ENCODE measurements at regions not wholly inside any gene's neighbourhood (a gene's known extent, or its start where the extent isn't known, plus 50 kb on each side); places are given as distances from the start of the nearest gene placed in this dataset.

- no peak for ATAC-seq
- FAIRE-seq, result no peak
- CTCF ChIA-PET (ENCODE audit: low intra/inter-chr PET ratio, low total read pairs), result no interaction called here
- intact Hi-C loops (cut with micrococcal nuclease; ENCODE audit: unreplicated experiment) (no loop called here), in situ Hi-C loops (cut with HindIII; ENCODE audit: extremely low pct_ligation_motif_present, low pct_unique_long_range_greater_than_20kb) (no loop called here)
- no peak for DNase-seq (ENCODE audit: low spot score)
- Histone ChIP-seq H2AFZ (ENCODE audit: low read length) (no peak overlapping the region), H4K20me1 (ENCODE audit: insufficient read depth, low read length) (no peaks in the 10 kb centered on the region), H3K79me2 (ENCODE audit: insufficient read depth, low read length) (no peaks in the 10 kb centered on the region), H3K4me3 (replicated peaks in 1 of 3; ENCODE audit: insufficient read depth in 1 of 3, low read depth in 2 of 3, low read length in 3 of 3) (no peak overlapping the region), H3K9ac (ENCODE audit: insufficient read depth, low read depth, low read length) (no peak overlapping the region), H3K4me2 (ENCODE audit: low read depth, low read length) (no peak overlapping the region), H3K36me3 (replicated peaks in 1 of 2; ENCODE audit: control insufficient read depth in 1 of 2, insufficient read depth in 2 of 2, low read length in 2 of 2) (no peaks in the 10 kb centered on the region), H3K9me3 (ENCODE audit: low read length) (no peaks in the 10 kb centered on the region), H3K27ac (ENCODE audit: extremely low read length, insufficient read depth, low read length) (no peak overlapping the region), H3K4me1 (ENCODE audit: insufficient read depth, low read length) (no peaks in the 10 kb centered on the region), H3K27me3 (ENCODE audit: control insufficient read depth in 1 of 2, insufficient read depth in 2 of 2, low read length in 2 of 2) (no peaks in the 10 kb centered on the region)
- POLR2A ChIA-PET, result no interaction called here
- 80% methylated on average over 3 of the region's 3 CpGs for WGBS (ENCODE audit: low lambda C conversion rate)
- BruUV-seq (replicated peaks), result no TSS peak
- no peak for TF ChIP-seq SMARCC2 (IDR thresholded peaks at IDR 0.05)
- TF ChIP-seq CHCHD3 (CRISPR knock-in tag; IDR thresholded peaks at IDR 0.05), result no peak
- TF ChIP-seq PAF1 (CRISPR knock-in tag; IDR thresholded peaks at IDR 0.05), result no peak
- no peak for TF ChIP-seq NFATC3 (CRISPR knock-in tag; IDR thresholded peaks at IDR 0.05)
- TF ChIP-seq CEBPB (IDR thresholded peaks at IDR 0.05; ENCODE audit: borderline replicate concordance, low read depth, low read length), result no peak
- no peak for TF ChIP-seq PREB (CRISPR knock-in tag; IDR thresholded peaks at IDR 0.05)
- no peak for TF ChIP-seq MAF1 (CRISPR knock-in tag; IDR thresholded peaks at IDR 0.05; ENCODE audit: borderline replicate concordance)
- TF ChIP-seq ZBTB1 (CRISPR knock-in tag; IDR thresholded peaks at IDR 0.05; ENCODE audit: borderline replicate concordance), result no peak
- TF ChIP-seq, protein P1, sequence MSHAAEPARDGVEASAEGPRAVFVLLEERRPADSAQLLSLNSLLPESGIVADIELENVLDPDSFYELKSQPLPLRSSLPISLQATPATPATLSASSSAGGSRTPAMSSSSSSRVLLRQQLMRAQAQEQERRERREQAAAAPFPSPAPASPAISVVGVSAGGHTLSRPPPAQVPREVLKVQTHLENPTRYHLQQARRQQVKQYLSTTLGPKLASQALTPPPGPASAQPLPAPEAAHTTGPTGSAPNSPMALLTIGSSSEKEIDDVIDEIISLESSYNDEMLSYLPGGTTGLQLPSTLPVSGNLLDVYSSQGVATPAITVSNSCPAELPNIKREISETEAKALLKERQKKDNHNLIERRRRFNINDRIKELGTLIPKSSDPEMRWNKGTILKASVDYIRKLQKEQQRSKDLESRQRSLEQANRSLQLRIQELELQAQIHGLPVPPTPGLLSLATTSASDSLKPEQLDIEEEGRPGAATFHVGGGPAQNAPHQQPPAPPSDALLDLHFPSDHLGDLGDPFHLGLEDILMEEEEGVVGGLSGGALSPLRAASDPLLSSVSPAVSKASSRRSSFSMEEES (CRISPR knock-in tag; IDR thresholded peaks at IDR 0.05), result no peak
- no peak for TF ChIP-seq GTF2F1 (IDR thresholded peaks at IDR 0.05; ENCODE audit: low read length)
- no peak for TF ChIP-seq ZNF180 (CRISPR knock-in tag; IDR thresholded peaks at IDR 0.05; ENCODE audit: borderline replicate concordance, low read depth)
- no peak for TF ChIP-seq PHF5A (CRISPR knock-in tag; IDR thresholded peaks at IDR 0.05; ENCODE audit: low read depth, unreplicated experiment)
- TF ChIP-seq KDM4B (CRISPR knock-in tag; IDR thresholded peaks at IDR 0.05), result no peak
- no peak for TF ChIP-seq ZNF557 (CRISPR knock-in tag; IDR thresholded peaks at IDR 0.05)
- TF ChIP-seq TSC22D2 (CRISPR knock-in tag; IDR thresholded peaks at IDR 0.05; ENCODE audit: borderline replicate concordance), result no peak
These were observed 217.5 kb downstream of the RAB28 start for GRCh38 chr4:13266687-13267086.

All from HepG2 (cell line).